ENCODE measurements at regions not wholly inside any gene's neighbourhood (a gene's known extent, or its start where the extent isn't known, plus 50 kb on each side); places are given as distances from the start of the nearest gene placed in this dataset.

GRCh38 chr16:86319585-86320236 lies 190.6 kb upstream of the FOXF1 start:
- no peak overlapping the region for H3K27ac ChIP-seq (ENCODE audit: control insufficient read depth, insufficient read depth)
- in situ Hi-C loops (cut with MboI), result no loop called here
- DNase-seq (ENCODE audit: low read depth, low spot score) (no peak), ATAC-seq (no peak), FAIRE-seq (no peak)
- ChIA-PET CTCF (interaction anchor here (0.7 to 1.0 kb wide), 3 partner anchors 10 to 286 kb away, joined by 3 to 4 read pairs (median 3); no protein-coding TSS in a partner anchor), RAD21 (ENCODE audit: unreplicated experiment) (no interaction called here), POLR2A (no interaction called here), SMC1A (ENCODE audit: uncharacterized antibody, unreplicated experiment) (no interaction called here)
- no peaks in the 10 kb centered on the region for H3K4me1 ChIP-seq (ENCODE audit: control insufficient read depth, insufficient read depth, low read length)
- BruUV-seq (replicated peaks), result no TSS peak
- no peak overlapping the region for H2AFZ ChIP-seq (ENCODE audit: control insufficient read depth, low read depth, low read length)
- no peak overlapping the region for H3K4me3 ChIP-seq
- intact Hi-C loops (cut with micrococcal nuclease; ENCODE audit: unreplicated experiment), result no loop called here
- WGBS (ENCODE audit: insufficient coverage, insufficient replicate concordance, low lambda C conversion rate, missing lambda C conversion rate), result 32% methylated on average over 13 of the region's 13 CpGs
- no peaks in the 10 kb centered on the region; a peak in 2 of 4 replicates for H3K27me3 ChIP-seq (replicated peaks in 1 of 2; ENCODE audit: control insufficient read depth in 2 of 2, insufficient read depth in 2 of 2, low read length in 1 of 2)
- TF ChIP-seq NRF1 (conservative IDR thresholded peaks at IDR 0.05; ENCODE audit: low read depth, low read length) (no peak), SMAD5 (IDR thresholded peaks at IDR 0.05; ENCODE audit: low read depth) (no peak), TCF3 (IDR thresholded peaks at IDR 0.05; ENCODE audit: borderline replicate concordance, insufficient read depth, low read depth, low read length) (no peak), WRNIP1 (IDR thresholded peaks at IDR 0.05; ENCODE audit: borderline replicate concordance, low read depth, low read length) (no peak), DPF2 (IDR thresholded peaks at IDR 0.05) (no peak)
- H3K79me2 ChIP-seq (ENCODE audit: control insufficient read depth, insufficient read depth, low read length), result no peaks in the 10 kb centered on the region
- no peaks in the 10 kb centered on the region for H4K20me1 ChIP-seq (ENCODE audit: control insufficient read depth, insufficient read depth)
- no peak overlapping the region for H3K9ac ChIP-seq (ENCODE audit: control insufficient read depth, insufficient read depth, low read length)
- H3K36me3 ChIP-seq (ENCODE audit: control insufficient read depth in 2 of 2, insufficient read depth in 2 of 2, low read length in 1 of 2), result no peaks in the 10 kb centered on the region
- no peak overlapping the region for H3K4me2 ChIP-seq (ENCODE audit: control insufficient read depth, insufficient read depth)
- H3K9me3 ChIP-seq (replicated peaks; ENCODE audit: control insufficient read depth, insufficient read depth, low read length), result no peaks in the 10 kb centered on the region

GRCh38 chr16:86320237-86320595 lies 190.1 kb upstream of the FOXF1 start:
- 32% methylated on average over 3 of the region's 3 CpGs for WGBS (ENCODE audit: insufficient coverage, insufficient replicate concordance, low lambda C conversion rate, missing lambda C conversion rate)
- DNase-seq (ENCODE audit: low read depth, low spot score) (no peak), ATAC-seq (no peak), FAIRE-seq (no peak)
- H3K36me3 ChIP-seq (ENCODE audit: control insufficient read depth in 2 of 2, insufficient read depth in 2 of 2, low read length in 1 of 2), result no peaks in the 10 kb centered on the region
- no peak overlapping the region for H3K27ac ChIP-seq (ENCODE audit: control insufficient read depth, insufficient read depth)
- BruUV-seq (replicated peaks), result no TSS peak
- RAD21 ChIA-PET (ENCODE audit: unreplicated experiment), result no interaction called here
- no peaks in the 10 kb centered on the region for H3K4me1 ChIP-seq (ENCODE audit: control insufficient read depth, insufficient read depth, low read length)
- POLR2A ChIA-PET, result no interaction called here
- no peak overlapping the region for H3K4me3 ChIP-seq
- intact Hi-C loops (cut with micrococcal nuclease; ENCODE audit: unreplicated experiment), result no loop called here
- no peak overlapping the region for H3K4me2 ChIP-seq (ENCODE audit: control insufficient read depth, insufficient read depth)
- H3K27me3 ChIP-seq (replicated peaks in 1 of 2; ENCODE audit: control insufficient read depth in 2 of 2, insufficient read depth in 2 of 2, low read length in 1 of 2), result no peaks in the 10 kb centered on the region; a peak in 3 of 4 replicates
- H4K20me1 ChIP-seq (ENCODE audit: control insufficient read depth, insufficient read depth), result no peaks in the 10 kb centered on the region
- H3K9ac ChIP-seq (ENCODE audit: control insufficient read depth, insufficient read depth, low read length), result no peak overlapping the region
- H3K9me3 ChIP-seq (replicated peaks; ENCODE audit: control insufficient read depth, insufficient read depth, low read length), result no peaks in the 10 kb centered on the region
- in situ Hi-C loops (cut with MboI), result no loop called here
- H3K79me2 ChIP-seq (ENCODE audit: control insufficient read depth, insufficient read depth, low read length), result no peaks in the 10 kb centered on the region
- H2AFZ ChIP-seq (ENCODE audit: control insufficient read depth, low read depth, low read length), result no peak overlapping the region
- CTCF ChIA-PET, result interaction anchor here (0.7 to 1.0 kb wide), 2 partner anchors 9 to 200 kb away, joined by 3 read pairs; no protein-coding TSS in a partner anchor
- SMC1A ChIA-PET (ENCODE audit: uncharacterized antibody, unreplicated experiment), result no interaction called here
- TF ChIP-seq CHD1 (IDR thresholded peaks at IDR 0.05; ENCODE audit: low read depth, low read length) (no peak), SREBF2 (IDR thresholded peaks at IDR 0.05; ENCODE audit: low read length) (no peak), USF2 (IDR thresholded peaks at IDR 0.05; ENCODE audit: borderline replicate concordance, low read depth, low read length) (no peak), ZNF274 (IDR thresholded peaks at IDR 0.05; ENCODE audit: insufficient read depth, insufficient read length) (no peak), STAT3 (IDR thresholded peaks at IDR 0.05; ENCODE audit: low read depth, low read length) (no peak), MYB (IDR thresholded peaks at IDR 0.05; ENCODE audit: borderline replicate concordance, low read depth, low read length) (no peak), STAT1 (conservative IDR thresholded peaks at IDR 0.05) (no peak), MAX (IDR thresholded peaks at IDR 0.05; ENCODE audit: low read depth, low read length) (no peak), REST (IDR thresholded peaks at IDR 0.05; ENCODE audit: low read depth, low read length) (no peak)

All from GM12878 (cell line).